GM18520 (cell line): ENCODE measurements at regions not wholly inside any gene's neighbourhood (a gene's known extent, or its start where the extent isn't known, plus 50 kb on each side); places are given as distances from the start of the nearest gene placed in this dataset.

Experiments used
- ATAC-seq: cut with Tn5 transposase; IDR thresholded peaks from one replicate; pipeline ENCODE4 v1.9.1; 2021; ENCODE audit not compliant: unreplicated experiment

GRCh38 chr15:62985768-62986167 is 56.8 kb upstream of the TPM1 start:
- ATAC-seq: no peak

DNA sequence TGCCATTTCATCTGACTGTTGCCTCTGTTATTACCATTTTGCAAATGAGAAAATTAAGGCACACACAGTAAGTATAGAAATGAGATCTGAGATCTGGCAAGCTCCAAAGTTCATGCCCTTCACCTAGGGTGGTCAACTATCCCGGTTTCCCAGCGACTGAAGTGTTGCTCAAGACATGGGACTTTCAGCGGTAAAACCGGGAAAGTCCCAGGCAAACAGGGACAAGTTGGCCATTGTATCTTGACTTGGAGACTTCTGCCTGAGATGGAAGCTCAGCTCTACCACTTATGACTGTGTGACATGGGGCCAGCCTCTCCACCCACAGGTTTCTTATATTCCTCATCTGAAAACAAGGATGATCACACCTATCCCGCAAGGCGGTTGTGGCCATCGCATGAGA is 55.6 kb upstream of the TPM1 start:
- no peak for ATAC-seq

DNA sequence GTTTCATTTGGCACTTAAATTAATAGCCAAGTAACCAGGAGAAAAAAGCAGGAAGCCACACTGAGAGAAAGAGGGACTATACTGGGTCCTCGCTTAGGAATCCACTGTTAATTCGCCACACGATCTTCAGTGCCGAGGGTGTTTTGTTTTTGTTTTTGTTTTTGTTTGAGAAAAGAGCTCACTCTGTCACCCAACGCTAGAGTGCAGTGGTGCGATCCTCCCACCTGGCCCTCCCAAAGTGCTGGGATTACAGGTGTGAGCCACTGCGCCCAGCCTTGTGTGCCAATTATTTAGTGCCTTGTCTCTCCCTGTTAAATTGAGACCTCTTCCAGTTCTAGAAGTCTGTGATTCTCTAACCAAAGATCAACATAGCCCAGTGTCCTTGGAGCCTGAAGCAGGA is 53.8 kb upstream of the TPM1 start:
- ATAC-seq: no peak

- ATAC-seq: no peak
These were observed 53.0 kb upstream of the TPM1 start for GRCh38 chr15:62989366-62990055.

DNA sequence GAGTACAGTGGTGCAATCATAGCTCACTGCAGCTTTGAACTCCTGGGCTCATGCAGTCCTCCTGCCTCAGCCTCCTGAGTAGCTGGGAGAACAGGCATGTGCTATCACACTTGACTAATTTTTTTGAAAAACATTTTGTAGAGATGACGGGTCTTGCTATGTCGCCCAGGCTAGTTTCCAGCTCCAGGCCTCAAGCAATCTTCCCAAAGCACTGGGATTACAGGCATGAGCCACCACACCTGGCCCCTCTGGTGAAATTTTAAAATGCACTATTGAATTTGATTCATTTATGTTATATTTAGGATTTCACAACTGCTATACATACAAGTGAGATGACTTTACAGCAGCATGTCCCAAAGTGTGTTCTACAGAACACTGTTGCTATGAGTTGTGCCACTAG is 50.8 kb upstream of the TPM1 start:
- no peak for ATAC-seq

DNA sequence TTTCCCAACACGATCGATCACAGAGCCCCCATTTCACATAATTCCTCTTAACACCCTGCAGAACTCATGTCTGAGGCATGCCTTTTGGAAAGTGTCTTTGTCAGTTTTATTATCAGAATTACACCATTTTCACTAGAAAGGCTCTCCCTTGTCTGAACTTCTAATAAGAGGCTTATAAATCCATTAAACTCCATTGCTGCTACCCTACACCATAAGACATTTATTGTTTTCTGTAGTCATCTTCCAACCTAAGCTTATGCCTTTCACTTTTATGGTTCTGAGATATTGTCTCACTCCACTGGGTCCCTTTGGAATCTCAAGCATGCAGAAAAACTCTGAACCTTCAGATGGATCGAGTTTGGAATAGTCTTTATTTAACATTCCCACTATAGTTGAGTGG is 50.2 kb upstream of the TPM1 start:
- no peak for ATAC-seq
